GM19023 (cell line): ENCODE measurements at regions not wholly inside any gene's neighbourhood (a gene's known extent, or its start where the extent isn't known, plus 50 kb on each side); places are given as distances from the start of the nearest gene placed in this dataset.

Experiments used
- ATAC-seq: cut with Tn5 transposase; IDR thresholded peaks from one replicate; pipeline ENCODE4 v1.9.1; 2021; ENCODE audit warnings: mild to moderate bottlenecking, moderate library complexity; ENCODE audit not compliant: unreplicated experiment

DNA sequence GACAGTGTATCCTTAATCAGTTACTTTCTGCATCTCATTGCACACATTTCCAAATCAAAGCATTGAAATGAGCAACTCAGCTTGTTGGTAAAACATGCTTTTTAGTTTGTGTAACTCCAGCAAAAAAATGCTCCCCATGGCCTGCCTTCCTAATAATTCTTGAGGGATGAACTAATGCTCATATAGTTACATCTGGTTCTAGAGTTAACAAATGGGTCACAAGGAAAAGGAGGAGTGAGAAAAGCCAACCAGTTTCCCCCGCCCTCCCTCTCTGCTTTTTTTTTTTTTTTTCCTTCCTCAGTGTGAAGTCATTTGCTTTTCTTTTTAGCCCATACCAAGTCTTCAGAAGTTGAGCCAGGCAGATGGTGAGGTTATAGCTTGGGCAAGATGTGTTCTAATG is 231.7 kb downstream of the MTX2 start:
- ATAC-seq: no peak

DNA sequence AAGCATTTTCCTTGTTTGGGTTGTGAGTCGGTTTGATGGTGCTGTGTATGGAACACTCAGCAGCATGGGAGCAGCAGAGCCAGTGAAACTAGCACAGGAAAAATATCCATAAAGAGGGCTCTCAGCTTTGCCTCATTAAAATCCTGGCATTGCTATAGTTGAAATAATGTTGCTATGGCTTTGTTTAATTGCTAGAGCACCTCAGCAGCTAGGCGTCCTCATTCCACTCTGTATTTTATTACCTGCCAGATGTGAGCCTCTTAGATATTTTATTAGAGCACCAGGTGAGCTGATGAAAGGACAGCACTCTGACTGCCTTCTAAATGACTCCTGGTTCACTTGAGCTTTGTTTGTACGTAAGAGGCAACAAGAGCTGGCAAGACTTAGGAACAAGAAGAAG is 232.4 kb downstream of the MTX2 start:
- ATAC-seq: no peak

DNA sequence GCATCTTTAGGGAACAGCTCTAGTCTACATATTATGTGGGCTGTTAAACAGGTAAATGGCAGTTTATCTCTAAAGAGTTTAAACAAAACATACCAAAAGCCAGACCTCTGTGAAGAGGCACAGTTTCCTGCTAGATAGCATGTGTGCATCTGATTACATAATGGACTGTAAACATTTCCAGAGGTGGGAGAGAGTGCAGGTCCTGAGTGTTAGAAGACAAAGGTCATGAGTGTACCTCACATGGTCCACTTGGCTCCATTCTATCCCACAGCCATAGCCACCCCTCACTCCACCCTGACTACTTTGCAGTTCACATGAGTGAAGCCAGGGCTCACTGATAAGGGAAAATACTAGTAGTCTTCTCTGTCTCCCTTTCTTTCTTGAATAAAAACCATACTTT is 233.4 kb downstream of the MTX2 start:
- ATAC-seq: no peak

- ATAC-seq: no peak
Observed at GRCh38 chr2:176503776-176504175, 234.5 kb downstream of the MTX2 start.

DNA sequence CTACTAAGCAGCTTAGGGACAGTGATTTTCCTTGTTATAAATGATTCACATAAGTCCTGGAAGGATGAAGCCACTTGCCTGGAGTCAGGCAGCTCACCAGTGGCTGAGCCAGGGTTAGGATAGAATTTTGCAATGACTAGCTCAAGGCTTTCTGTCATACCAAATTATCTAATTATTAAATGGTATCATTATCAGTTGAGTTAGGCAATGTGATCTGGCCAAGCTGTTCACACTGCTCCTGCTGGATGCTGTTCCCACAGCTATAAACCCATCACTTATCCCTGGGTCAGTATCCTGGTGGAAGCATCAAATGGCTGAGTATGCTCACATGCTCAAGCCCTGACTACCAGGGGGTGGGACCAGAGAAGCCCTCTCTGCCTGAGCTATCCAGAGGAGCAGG is 235.2 kb downstream of the MTX2 start:
- no peak for ATAC-seq

GRCh38 chr2:176507786-176508185 is 238.5 kb downstream of the MTX2 start:
- ATAC-seq: no peak

DNA sequence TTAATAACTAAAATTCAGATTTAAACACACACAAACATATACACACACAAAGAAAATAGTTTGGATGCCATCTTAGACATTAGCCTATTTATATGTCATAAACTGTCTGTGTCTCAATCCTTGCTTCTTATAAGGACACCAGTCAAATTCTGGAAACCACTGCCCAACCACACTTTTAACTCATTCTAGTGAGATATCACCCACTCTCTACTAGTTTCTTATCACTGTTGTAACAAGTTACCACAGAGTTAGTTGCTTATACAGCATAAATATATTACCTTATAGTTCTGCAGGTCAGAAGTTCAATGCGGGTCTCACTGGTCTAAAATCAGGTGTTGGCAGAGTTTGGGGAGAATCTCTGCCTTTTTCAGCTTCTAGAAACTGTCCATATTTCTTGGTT is 239.1 kb downstream of the MTX2 start:
- ATAC-seq: peak; percentile 27

DNA sequence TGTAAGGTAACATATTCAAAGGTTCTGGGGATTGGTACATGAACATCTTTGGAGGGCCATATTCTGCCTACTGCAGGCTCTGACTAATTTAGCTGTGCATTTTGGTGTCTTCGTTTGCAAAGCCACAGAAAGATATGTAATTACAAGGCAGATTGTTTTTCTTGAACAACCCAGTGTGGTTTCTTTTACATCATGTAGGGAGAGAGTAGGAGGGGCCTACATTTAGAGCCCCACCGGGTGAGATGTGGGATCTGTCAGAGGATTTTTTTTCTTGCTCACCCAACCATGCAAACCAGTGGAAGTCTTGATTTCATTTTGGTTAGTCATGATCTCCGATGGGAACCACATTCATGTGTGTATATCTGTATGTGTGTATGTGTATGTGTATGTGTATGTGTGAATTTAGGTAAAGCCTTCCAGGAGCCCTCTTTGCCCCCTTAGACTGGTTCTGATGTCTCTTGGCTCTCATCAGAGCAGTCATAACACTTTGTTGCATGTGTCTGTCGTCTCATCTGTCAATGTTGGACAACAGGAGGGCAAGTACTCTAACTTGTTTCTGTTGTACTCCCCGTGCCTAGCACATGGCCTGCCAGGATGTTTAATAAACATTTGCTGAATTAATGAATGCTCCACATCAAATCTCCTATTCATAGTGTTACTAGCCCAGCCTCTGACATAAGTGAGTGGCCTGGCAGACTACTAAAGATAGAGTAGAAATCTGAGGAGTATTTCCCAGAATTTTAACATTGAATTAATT is 239.9 kb downstream of the MTX2 start:
- ATAC-seq: peak; percentile 75

DNA sequence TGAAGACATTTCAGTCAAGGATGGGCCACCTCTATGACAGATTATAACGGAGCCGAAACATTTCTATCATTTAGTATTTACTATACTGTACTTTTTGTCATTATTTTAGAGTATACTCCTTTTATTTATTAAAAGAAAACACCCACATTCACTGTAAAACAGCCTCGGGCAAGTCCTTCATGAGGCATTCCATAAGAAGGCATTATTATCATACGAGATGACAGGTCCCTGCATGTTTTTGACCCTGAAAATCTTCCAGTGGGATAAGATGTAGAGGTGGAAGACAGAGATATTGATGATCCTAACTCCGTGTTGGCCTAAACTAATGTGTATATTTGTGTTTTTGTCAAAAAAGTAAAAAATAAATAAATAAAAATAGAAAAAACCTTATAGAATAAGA is 245.0 kb downstream of the MTX2 start:
- ATAC-seq: no peak

DNA sequence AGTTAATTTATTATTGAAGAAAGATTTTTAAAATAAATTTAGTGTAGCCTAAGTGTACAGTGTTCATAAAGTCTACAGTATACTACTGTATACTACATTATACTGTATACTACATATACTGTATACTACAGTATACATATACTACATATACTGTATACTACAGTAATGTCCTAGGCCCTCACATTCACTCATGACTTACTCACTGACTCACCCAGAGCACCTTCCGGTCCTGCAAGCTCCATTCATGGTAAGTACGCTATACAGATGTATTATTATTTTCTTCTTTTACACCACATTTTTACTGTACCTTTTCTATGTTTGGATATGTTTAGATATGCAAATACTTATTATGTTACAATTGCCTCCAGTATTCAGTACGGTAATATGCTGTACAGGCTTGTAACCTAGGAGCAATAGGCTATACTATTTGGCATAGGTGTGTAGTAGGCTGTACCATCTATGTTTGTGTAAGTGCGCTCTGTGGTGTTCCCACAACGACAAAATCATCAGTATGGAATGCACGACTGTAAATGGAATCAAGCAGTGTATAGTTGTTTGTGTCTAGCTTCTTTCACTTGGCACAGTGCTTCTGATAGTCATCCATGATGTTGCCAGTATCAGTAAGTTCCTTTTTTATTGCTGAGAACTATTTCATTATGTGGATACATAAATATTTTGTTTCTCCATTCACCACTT is 245.7 kb downstream of the MTX2 start:
- ATAC-seq: no peak

DNA sequence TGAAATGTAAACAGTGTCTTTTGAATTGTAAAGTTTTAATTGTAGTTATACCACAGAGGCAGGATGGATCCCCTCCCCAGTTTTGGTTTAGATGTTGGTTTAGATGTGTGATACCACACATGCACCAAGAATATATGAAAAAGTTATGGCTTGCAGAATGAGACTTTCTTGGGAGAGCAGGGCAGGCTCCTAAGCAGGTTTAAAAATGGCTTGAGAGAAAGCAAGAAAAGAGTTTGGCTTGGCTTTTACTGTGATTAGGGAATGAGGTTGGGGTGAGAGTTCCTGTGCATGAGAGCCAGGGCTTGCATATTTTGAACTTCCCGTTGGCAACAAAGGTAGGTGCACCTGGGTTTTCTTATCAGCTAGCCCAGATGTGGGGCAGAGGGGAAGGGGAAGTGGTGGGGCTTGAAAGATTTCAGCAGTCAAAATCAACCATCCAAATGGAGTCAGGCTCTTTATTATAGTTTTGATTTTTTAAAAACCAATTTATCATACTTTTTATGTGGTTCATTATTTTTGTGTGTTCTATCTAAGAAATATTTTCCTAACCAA is 246.9 kb downstream of the MTX2 start:
- ATAC-seq: no peak

DNA sequence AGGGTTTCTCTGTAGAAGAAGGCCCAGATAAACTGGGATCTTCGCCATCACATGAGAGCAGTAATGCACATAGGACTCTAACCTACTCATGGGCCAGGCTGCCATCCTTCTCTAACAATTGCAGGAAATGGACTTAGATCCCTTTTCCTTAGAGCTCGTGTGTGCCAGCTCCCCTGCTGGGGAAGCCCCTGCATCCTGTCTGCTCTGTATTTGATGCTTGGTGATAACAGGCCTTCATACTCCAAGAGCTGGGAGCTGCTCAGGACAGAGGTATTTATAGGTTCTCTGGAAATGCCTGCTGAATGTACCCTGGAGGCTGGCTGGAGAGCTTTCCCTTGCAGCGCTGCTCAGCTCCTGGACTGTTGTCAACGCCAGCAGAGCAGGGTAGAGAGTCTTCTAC is 249.6 kb downstream of the MTX2 start:
- ATAC-seq: no peak

GRCh38 chr2:176521878-176522670 is 252.8 kb downstream of the MTX2 start:
- ATAC-seq: no peak

DNA sequence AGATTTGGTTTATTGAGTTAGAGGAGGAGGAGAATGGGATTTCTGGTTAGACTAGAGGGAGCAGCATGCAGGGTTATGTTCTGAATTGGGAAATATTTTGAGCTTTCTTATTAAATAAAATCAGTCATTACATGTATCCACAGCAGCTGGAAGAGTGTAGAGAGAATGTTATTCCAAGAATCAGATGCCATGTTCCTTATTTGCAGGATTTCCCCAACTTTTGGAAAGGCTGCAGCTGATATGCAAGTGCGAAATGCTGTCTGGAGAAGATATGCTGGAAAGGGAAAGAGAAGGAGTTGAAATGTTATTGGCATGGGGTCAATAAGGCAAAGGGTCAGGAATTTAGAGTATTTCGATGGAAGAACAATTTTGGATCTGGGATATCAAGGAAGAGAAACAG is 255.8 kb downstream of the MTX2 start:
- no peak for ATAC-seq

DNA sequence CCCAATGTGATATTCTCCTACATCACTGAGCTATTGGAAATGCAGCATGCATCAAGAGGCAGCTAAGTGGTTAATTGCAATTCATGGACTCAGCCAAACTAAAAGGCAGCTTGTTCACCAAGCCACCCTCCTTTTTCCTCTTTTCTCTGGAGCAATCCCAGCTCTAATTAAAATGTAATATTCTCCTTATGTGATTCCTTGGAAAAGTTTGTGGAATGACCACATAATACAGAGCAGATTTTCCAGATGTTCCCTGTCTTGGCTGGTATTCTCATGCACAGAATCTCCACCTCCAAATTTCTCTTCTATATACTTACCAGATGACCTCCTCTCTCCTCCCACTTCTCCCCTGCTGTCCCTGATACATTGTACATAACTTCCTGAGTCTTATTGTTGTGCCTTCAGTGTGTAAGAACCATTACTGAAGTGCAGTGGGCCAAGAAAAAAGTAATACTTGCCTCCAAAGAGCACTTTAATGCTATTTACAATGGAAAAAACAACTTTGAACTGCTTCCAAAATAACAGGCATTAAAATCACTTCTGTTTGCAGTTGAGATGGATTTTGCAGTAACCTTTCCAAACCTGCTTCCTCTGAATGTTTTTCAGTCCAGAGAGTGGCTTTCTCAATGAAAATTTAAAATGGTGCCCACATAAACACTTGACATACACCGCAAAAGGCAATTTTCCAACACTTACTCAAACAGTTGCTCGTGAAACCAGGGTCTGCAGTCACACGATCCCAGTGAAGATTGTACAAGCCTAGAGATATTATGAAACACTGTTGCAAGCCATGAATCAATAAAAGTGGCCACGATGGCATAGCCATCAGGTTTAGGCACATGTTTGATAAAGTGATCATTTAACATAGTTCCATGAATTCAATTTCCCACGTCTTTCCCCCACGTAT is 258.0 kb downstream of the MTX2 start:
- ATAC-seq: no peak

DNA sequence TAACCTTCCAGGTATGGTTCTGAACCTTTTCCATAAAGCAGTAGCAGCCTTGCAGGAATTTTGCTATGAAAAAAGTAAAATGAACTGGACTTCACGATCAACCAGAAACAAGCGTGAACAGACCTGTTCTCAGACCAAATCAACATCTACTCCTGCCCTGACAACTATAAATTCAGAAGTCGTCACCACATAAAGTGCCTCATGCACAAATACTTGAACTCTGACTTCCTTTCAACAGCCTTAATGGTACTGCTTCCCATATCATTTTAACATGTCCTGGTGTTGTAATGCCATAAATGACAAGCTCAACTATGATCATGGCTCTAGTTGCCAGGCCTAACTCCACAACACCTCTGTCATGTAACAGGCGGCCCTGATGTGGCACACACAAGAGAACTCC is 262.4 kb downstream of the MTX2 start:
- no peak for ATAC-seq

- ATAC-seq: no peak
Observed at GRCh38 chr2:176533505-176534193, 264.4 kb downstream of the MTX2 start.

DNA sequence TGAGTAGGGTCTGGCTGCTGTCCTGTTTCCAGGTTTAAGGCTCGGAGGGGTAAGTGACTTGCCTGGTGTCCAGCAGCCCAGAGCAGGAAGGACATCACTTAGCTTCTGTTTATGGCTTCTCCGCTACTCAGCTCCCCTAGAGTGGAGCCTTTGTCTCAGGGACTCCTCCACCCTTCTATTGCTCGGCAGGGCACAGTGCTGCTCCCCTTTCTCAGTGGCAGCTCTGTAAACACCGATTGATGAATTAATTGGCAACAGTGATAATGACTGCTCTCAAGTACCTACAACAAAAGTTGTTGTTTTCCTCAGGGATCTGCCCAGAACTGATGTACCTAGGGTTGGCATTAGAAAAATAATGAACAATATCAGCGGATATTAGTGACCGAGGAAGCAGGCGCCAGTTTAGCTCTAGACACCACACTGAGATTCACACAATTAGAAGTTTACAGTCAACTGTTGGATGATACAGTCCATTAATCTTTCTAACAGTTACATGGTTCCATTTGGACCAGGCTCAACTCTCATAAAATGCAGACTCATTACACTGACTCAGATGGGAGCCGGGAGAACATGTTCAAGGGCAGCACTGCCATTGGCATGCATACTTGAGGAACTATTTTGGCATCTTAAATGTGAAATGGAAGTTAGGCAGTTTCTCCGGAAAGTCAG is 265.7 kb downstream of the MTX2 start:
- ATAC-seq: no peak

DNA sequence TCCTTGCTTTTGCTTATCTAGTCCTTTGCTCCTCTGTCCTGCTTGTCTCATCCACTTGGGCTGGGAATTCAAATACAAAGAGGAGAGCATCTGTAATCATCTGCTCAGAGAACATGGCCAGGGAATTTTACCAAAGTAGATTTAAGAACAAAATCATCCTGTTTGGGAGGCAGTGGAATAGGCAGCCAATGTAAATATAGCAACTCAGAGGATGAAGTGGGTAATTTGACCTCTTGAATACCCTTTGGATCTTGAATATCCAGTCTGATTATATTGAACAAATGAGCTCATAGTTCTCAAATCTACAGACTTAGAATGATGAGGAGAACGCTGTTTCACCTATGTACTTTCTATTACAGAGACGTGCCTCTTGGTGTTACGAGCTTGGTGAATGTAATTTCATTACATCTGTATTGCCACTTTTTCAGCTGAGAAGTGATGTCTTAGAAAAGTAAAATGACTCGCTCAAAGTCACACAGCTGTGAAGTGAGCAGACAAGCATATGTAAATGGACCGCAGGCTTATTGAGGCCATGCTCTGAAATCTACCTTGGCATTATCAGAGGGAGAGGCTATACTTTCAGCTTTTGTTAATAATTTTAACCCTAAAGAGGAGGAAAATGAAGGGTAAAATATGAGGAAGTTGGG is 266.3 kb downstream of the MTX2 start:
- ATAC-seq: no peak
